Cortex of kidney (tissue), 1 donor: ENCODE measurements at regions not wholly inside any gene's neighbourhood (a gene's known extent, or its start where the extent isn't known, plus 50 kb on each side); places are given as distances from the start of the nearest gene placed in this dataset.

Experiments used
- DNase-seq: peaks from one replicate; lab custom pipeline; 2025; lab: John Stamatoyannopoulos, UW

GRCh38 chr1:222040121-222040805 is 298.4 kb upstream of the DUSP10 start:
- DNase-seq: no peak

DNA sequence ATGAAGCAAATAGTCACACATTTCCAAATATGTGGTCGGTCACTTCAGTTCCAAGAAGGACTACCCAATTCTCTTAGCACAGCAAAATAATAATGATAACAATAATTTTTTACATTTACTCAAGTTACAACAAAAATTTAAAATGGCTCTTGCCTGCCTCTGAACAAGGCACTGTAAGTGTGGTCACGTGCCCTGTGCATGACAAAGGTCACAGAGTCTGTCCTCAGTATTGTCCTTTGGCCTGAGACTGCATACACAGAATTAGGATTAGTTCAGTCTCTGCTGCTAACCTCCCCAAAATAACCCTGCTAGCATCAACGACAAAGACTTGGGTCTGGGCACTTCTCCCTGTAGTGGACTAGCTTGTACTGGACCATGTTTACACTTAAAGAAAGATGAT is 297.1 kb upstream of the DUSP10 start:
- DNase-seq: no peak

DNA sequence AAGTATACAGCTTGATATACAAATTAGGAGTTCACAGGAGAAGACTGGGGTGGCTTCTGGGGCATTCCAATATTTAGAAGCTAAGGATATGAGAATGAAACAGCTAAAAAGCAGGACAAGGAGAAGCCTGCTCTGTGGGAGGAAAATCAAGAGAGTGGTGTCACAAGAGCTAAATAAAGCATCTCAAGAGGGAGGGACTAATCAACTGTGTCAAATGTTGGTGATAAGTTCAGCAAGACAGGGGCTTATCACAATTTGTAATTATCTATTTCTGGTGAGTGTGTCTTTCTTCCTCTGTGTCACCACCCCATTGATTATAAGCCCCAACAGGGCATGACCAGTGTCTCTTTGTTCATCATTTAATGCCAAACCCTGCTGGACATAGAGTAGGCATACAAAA is 295.8 kb upstream of the DUSP10 start:
- no peak for DNase-seq

- DNase-seq: no peak
Observed at GRCh38 chr1:222034790-222035189, 292.9 kb upstream of the DUSP10 start.

DNA sequence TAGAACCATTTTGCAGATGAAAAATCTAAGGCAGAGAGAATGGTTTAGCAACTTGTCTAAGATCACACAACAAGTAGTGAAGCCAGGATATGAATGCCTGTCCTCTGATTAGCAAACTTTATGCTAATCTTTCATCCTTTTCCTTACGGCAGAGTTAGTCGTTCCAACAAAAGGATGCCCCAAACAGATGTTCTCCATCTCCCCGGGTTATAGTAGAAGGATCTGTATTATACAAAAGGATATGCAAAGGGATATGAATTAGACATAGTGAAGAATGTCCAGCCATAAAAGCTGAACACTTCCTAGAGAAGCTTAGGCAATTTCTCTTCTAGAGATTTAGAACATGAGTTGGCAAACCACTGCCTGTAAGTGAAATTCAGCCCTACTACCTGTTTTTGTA is 291.6 kb upstream of the DUSP10 start:
- no peak for DNase-seq

GRCh38 chr1:222031318-222031717 is 289.4 kb upstream of the DUSP10 start:
- DNase-seq: no peak

GRCh38 chr1:222028676-222029075 is 286.8 kb upstream of the DUSP10 start:
- DNase-seq: no peak

- no peak for DNase-seq
Observed at GRCh38 chr1:222028116-222028515, 286.2 kb upstream of the DUSP10 start.

- no peak for DNase-seq
Observed at GRCh38 chr1:222026280-222026679, 284.4 kb upstream of the DUSP10 start.

DNA sequence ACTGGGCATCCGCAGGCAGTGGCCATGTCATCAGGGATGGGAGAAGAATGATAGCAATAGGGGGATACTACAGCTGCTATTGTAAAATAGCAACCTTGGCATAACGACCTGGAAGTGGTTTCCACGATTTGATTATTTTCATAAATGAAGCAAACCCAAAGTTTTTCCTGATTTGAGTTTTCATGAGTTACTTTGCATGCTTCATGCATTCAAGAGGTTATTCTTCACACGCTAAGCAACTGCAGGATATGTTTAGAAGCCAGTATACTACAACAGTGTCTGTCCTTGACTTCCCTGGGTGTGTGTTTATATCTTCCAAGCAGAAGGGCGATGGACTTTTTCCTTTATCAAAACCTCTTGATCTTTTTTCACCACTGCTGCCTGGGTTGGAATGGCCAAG is 281.1 kb upstream of the DUSP10 start:
- no peak for DNase-seq

- DNase-seq: no peak
Observed at GRCh38 chr1:222021129-222021528, 279.2 kb upstream of the DUSP10 start.

DNA sequence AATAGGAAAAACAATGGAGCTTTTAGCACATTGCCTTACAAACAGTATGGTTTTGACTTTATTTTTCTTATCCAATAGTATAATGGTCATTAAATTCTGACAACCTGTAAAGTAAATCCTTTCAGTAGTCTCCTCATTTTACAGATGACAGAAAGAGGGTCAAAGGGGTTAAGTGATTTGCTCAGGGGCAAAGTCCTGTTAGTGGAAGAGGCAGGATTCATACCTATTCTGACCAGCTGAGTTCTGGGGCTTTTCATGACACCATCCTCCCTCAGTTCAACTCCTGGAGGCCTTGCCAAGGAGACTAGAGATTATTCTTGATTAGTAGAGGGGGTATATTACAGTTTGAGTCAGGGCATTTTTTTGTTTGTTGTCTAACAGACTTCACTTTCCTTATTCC is 278.7 kb upstream of the DUSP10 start:
- DNase-seq: no peak

GRCh38 chr1:222019029-222019428 is 277.1 kb upstream of the DUSP10 start:
- no peak for DNase-seq

GRCh38 chr1:222018041-222018440 is 276.2 kb upstream of the DUSP10 start:
- no peak for DNase-seq

DNA sequence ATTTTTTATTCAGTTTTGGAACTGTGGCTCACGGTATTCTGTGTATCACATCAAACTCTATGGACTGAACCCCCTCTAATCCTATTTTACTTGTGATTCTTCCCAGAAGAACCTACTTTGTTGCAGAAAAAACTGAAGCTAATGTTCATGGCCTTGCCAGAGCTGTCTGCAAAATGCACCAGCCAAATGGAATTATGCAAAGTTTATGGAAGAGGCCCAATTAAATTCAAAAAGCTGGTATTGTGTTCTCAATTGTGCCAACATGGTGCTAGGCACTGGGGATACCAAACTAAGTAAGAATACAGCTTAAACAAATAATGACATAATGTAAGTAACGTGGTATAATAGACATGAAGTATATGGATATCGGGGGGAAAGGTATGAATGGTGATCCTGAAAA is 273.8 kb upstream of the DUSP10 start:
- no peak for DNase-seq

- no peak for DNase-seq
Observed at GRCh38 chr1:222014001-222014400, 272.1 kb upstream of the DUSP10 start.

DNA sequence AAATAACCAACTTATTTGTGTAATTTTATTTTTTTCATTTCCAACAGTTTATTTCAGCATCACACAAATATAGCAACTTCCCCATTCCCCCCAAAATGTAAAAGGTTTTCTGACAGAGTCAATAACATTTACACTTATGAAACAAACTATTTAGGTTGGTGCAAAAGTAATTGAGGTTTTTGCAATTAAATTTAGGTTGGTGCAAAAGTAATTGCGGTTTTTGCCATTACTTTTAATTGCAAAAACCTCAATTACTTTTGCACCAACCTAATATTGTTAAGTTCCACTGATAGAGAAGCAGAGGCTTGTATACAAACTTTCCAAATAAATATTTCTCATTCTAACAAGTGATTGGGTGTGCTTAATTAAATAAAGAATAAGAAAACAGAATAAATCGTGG is 270.9 kb upstream of the DUSP10 start:
- no peak for DNase-seq

DNA sequence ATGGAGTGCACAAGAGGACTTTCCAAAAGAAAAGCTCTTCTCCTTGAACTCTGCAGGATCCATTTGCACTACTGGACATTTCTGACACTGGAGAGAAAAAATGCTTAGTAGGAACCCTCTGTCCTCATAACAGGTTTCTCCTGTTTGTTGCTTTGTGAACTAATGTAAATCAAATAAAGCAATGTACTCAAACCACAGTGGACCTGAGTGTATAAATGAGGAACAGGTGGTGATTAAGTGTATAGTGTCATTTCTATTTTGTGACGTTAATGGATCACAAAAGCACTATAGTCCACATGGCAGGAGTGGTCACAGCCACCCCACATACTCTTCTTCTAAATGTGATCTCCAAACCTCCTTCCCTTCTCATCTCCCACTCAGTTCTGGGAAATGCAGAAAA is 268.4 kb upstream of the DUSP10 start:
- DNase-seq: no peak

DNA sequence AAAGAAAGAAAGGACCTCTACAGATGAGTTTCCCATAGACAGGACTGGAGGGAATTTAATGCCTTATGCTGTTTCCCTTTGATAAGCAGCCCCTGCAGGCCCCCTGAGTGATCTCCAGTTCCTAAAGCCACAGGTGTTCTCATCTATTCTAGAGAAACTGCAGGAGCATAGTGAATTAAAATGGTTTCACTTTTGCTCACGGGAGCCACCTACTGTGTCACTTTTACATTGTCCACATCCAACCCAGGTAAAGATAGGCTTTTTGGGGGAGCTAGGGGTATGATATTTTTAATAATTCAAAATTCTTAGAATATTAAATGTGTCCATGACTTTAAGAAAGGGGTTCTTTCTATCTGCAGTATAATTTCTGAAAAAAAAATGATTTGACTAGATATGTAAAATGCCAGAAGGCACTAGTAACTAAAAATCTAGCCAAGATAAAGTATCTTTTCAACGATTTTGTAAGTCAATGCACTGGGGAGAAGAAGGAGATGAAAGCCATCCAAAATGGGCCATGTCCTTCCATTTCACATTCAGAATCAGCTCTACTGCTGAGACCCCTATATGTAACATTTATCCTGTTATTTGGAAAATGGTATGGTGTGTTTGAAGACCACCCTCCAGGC is 267.3 kb upstream of the DUSP10 start:
- DNase-seq: no peak

DNA sequence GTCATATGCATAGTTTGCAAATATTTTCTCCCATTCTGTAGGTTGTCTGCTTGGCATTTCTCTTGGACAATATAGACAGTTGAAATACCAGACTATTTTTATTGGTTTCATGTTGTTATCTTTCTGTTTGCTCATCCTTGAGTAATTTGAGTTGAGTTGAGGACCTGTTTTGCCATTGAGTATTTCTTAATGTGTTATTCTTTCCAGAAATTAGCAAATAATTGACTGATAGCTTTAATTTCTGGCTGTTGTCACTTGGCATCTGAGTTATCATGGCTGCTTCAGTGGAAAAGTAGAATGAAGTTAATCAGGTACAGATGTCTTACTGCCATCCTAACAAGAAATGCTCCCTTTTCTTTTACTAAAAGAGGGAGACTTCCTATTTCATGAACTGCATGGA is 264.8 kb upstream of the DUSP10 start:
- no peak for DNase-seq

DNA sequence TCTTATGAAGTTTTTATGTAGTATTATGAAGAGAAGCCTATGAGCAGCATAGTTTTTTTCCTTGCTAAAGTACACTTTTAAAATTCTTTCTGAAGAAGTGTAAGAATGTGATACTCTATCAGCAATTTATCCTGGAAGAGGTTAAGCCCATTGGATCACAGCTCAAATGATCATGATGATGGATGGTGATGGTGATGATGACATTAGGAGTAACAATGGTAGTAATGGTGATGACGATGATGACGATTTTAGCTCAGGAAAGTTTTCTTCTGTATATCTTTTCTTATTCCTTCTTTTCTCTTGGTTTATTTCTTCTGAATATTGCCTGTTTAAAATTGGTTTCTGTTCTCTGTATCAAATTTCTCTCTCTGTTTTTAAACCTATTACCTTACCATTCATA is 262.9 kb upstream of the DUSP10 start:
- DNase-seq: no peak

- DNase-seq: no peak
Observed at GRCh38 chr1:222004034-222004433, 262.1 kb upstream of the DUSP10 start.

DNA sequence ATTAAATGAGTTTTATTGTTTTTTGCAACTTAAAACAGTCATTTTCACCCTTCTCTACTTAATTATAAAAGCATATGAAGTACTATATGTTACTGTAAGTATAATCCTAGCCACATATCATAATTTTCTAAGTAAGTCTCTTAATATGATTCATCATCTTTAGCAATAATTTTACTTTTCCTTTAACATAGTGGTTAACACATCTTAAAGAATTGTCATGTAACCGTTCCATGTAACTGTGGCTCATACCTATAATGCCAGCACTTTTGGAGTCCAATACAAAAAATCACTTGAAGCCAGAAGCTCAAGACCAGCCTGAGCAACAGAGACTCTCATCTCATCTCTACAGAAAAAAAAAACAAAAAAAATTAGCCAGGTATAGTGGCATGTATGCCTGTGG is 260.6 kb upstream of the DUSP10 start:
- no peak for DNase-seq

DNA sequence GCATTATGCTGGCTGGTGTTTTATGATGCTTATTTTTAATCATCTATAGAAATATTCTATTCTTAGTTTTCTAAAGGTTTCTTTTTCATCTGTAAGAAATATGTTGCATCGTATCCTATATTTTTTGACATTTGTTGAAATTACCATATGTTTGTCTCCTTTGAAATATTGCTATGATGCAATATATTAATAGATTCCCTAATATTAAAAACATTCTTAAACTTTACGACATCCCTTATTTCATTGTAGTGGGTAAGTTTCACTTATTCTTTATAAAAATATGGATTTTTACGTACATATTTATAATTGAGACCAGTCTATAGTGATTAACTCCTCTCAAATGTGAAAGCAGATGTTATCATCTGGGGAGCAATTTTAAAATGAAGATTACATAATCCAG is 258.2 kb upstream of the DUSP10 start:
- no peak for DNase-seq
